ENCODE measurements at regions not wholly inside any gene's neighbourhood (a gene's known extent, or its start where the extent isn't known, plus 50 kb on each side); places are given as distances from the start of the nearest gene placed in this dataset.

- Histone ChIP-seq H3K4me3 (no peak overlapping the region), H3K27ac (no peak overlapping the region), H3K9me3 (no peaks in the 10 kb centered on the region), H3K4me2 (no peak overlapping the region), H3K4me1 (no peaks in the 10 kb centered on the region)
- no peak for TF ChIP-seq PBX3 (IDR thresholded peaks at IDR 0.05)
- TF ChIP-seq FOXS1 (CRISPR knock-in tag; IDR thresholded peaks at IDR 0.05): no peak
- no peak for TF ChIP-seq HMGXB4 (CRISPR knock-in tag; IDR thresholded peaks at IDR 0.05; ENCODE audit: borderline replicate concordance)
- TF ChIP-seq NR3C1 (IDR thresholded peaks at IDR 0.05): no peak
- no peak for TF ChIP-seq KDM5A (IDR thresholded peaks at IDR 0.05)
- TF ChIP-seq SREBF2 (IDR thresholded peaks at IDR 0.05): no peak
- no peak for TF ChIP-seq EP300 (IDR thresholded peaks at IDR 0.05)
- TF ChIP-seq TFCP2L1 (CRISPR knock-in tag; IDR thresholded peaks at IDR 0.05): no peak
- no peak for TF ChIP-seq JUNB (IDR thresholded peaks at IDR 0.05)
- no peak for TF ChIP-seq MAFK (IDR thresholded peaks at IDR 0.05; ENCODE audit: partially characterized antibody)
- no peak for TF ChIP-seq BCL3 (IDR thresholded peaks at IDR 0.05)
- TF ChIP-seq POLR2AphosphoS2 (conservative IDR thresholded peaks at IDR 0.05; ENCODE audit: low read length): no peak
- no peak for TF ChIP-seq HOXB5 (CRISPR knock-in tag; IDR thresholded peaks at IDR 0.05)
- TF ChIP-seq NPAS2 (CRISPR knock-in tag; IDR thresholded peaks at IDR 0.05; ENCODE audit: borderline replicate concordance): no peak
- no peak for TF ChIP-seq E2F6 (IDR thresholded peaks at IDR 0.05; ENCODE audit: borderline replicate concordance, low read depth)
- TF ChIP-seq RARB (CRISPR knock-in tag; IDR thresholded peaks at IDR 0.05): no peak
- 32% methylated on average over 7 of the region's 7 CpGs for WGBS (ENCODE audit: missing lambda C conversion rate)
- DNase-seq (ENCODE audit: low read depth in 1 of 2, low spot score in 1 of 2) (no peak), FAIRE-seq (no peak), ATAC-seq (no peak)
- ChIA-PET POLR2A (no interaction called here), CTCF (no interaction called here)
Measured at GRCh38 chr2:15813481-15814266, 126.7 kb upstream of the MYCN start.

- FAIRE-seq: no peak
- no peak for DNase-seq (ENCODE audit: low read depth in 1 of 2, low spot score in 1 of 2)
- Histone ChIP-seq H3K4me3 (no peak overlapping the region), H3K4me1 (no peaks in the 10 kb centered on the region), H3K4me2 (no peak overlapping the region), H3K9me3 (no peaks in the 10 kb centered on the region), H3K27ac (no peak overlapping the region)
- 45% methylated on average over 8 of the region's 8 CpGs for WGBS (ENCODE audit: missing lambda C conversion rate)
- ChIA-PET CTCF (no interaction called here), POLR2A (no interaction called here)
- TF ChIP-seq ZSCAN20 (CRISPR knock-in tag; IDR thresholded peaks at IDR 0.05) (no peak), MAZ (IDR thresholded peaks at IDR 0.05; ENCODE audit: borderline replicate concordance, low read depth, low read length) (no peak), HES2 (IDR thresholded peaks at IDR 0.05) (no peak), CHD4 (IDR thresholded peaks at IDR 0.05; ENCODE audit: borderline replicate concordance) (no peak), PBX3 (IDR thresholded peaks at IDR 0.05) (no peak), KDM1A (IDR thresholded peaks at IDR 0.05; ENCODE audit: low read depth) (no peak), E2F6 (IDR thresholded peaks at IDR 0.05; ENCODE audit: borderline replicate concordance, low read depth) (no peak)
- ATAC-seq: no peak
Measured at GRCh38 chr2:15814403-15814802, 125.9 kb upstream of the MYCN start.

All from A549 (cell line).